HG03442 (cell line): ENCODE measurements at regions not wholly inside any gene's neighbourhood (a gene's known extent, or its start where the extent isn't known, plus 50 kb on each side); places are given as distances from the start of the nearest gene placed in this dataset.

Experiments
- ATAC-seq: cut with Tn5 transposase; IDR thresholded peaks from one replicate; pipeline ENCODE4 v1.9.1; 2021; ENCODE audit warnings: mild to moderate bottlenecking, moderate library complexity; ENCODE audit not compliant: unreplicated experiment

DNA sequence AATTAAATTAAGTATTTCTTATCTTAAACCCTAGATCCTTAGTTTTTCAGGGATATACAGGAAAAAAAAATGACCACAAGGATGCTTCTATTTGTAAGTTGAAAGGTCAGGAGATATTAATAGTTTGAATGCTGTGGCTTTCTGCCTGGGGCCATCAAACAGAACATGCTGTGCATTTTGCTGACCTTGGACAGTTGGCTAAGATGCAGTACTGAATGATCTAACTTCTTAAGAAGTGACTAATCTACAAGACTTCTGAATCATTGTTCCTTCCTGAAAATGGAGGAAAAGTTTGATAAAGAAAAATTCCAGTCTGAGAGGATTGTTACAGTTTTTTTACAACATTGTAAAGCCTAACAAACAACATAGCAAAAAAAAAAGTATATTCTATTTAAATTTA is 237.8 kb upstream of the JADE1 start:
- no peak for ATAC-seq

DNA sequence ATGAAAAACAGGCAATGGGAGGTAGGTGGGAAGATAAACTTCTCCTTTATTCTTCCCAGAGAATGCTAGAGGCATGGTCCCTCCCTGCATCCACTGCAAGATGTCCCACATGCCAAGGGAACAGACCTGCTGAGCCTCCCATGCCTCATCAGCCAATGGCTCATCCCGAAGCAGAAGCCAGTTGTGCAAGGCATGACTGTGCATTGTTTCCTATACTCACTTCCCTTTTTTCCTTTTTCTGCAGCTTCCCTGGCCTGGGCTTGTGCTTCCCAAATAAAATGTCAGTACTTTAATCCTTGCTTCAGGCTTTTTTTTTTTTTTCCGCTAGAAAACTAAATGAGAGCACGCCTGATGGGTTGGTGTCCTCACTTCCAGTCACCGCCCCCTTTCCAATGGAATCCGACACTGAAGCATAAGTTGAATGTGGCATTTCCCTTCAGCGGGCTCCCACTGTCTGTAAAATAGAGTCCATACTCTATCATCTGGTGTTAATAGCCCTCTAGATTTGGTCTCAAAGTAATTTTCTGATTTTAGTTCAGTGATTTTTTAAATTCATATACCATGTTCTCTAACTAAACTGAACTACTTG is 239.0 kb upstream of the JADE1 start:
- ATAC-seq, result no peak

DNA sequence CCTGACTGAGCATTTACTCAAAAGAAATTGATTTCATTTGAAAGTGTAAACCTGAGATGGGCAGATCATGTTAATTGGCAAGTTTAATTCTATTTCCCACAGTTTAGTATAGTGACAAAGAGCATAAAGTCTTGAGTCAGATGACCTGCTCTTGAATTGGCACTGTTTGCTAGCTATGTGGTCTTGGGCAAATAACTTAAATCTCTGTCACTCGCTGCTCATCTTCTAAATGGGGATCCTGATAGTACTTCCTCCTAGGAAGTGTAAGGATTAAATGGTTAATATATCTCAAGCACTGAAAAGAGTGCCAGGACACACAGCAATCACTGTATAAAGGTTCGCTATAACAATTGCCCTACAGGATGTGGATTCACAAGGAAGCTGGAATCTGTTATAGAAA is 242.8 kb upstream of the JADE1 start:
- ATAC-seq, result no peak

DNA sequence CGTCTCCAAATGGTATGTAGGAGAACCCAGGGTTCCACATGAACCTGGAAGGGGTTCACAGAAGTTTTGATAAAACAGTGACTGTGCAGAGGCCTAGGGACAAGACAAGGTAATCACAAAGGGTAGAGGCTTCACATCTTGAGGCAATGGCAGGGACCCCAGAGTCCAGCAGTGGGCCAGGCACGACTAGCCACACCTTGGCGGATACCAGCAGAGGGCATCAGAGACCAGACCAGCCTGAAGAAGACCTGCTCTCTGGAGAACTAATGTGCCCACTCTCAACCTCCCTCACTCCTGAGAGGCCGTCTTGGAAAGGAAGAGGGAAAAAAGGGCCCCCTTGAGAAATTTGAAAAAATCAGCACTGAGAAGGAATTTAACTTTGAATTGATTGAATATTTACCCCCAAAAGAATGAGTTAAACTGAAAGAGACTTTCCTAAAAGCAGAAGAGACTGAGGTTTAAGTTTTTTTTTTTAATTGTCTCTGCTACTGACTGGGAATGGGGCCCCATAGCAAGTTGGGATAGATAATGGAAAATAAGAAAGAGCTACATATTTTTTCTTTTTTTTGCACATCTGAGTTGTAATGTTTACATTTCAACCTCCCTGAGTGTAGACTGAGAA is 243.8 kb upstream of the JADE1 start:
- peak; percentile 57 for ATAC-seq

DNA sequence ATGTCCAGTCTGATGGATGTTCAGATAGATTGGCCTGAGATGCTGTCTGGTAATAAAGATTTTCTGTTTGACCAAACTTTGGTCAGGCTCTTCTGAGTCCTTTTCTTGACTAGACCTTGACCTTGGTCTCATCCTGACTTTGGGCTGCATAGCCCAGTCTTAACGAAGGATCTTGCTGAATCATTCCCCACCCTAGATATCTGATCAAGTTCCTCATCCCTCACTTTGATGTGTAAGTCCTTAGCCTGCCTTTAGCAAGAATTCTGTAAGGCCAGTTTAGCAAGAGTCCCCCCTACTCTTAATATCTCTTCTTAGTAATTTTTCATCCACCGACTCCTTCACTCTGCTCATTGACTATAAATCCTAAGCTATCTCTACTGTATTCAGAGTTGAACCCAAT is 244.4 kb upstream of the JADE1 start:
- ATAC-seq, result no peak

DNA sequence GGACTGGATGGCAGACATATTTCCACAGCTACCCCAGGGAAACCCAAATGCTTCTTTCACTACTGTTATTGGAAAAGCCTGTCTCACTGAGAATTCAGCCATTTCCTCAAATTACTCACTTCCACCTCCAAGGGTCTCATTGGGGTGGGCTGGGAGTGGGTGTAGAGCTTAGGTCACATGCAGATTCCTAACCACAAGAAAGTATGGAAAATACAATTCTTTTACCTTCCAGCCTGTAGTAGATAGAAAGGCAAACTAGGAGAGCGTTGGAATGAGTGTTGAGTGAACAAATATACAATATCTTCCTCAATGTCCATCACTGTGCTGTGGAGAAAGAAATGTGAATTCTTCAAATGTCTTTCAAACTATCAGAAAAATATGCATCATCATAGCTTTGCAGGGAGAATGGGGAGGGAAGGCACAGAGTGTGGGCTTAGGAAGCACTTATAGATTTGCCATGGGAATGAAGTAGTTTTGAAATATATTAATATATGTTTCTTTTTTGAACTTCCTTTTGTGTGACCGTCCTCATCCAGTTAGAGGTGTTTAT is 245.3 kb upstream of the JADE1 start:
- ATAC-seq, result no peak

DNA sequence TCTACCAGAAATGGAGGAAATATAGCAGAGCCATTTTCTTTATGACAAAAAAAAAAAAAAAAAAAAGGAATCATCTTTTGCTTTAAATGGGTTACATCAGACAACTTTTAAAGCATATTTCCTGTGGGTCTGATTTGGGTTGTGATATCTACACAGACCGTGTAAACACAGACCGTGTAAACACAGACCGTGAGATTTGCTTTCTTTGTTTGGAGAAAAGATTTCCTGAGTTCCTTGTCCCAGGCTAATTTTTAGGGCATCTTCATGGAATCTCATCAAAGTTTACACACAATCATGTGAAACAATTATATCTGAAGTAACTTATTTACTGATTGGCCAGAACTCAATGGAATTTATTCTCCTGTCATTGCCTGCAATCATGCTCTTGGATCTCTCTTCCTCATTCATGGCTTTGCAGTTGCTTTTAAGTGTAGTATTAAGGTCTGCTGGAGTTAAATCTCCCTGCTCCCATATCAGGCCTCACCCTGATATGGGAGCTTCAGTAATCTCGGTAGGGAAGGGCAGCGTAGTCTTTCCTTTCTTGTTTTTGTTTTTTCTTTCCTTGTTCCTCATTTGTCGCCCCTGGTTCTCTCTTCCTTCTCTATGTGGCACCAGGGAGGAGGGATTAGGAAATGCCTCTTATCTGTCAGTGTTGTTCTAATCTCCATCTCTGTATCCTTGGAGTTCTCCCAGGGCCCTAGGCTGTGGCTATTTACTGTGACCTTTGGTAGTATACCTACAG is 248.6 kb upstream of the JADE1 start:
- ATAC-seq, result no peak

DNA sequence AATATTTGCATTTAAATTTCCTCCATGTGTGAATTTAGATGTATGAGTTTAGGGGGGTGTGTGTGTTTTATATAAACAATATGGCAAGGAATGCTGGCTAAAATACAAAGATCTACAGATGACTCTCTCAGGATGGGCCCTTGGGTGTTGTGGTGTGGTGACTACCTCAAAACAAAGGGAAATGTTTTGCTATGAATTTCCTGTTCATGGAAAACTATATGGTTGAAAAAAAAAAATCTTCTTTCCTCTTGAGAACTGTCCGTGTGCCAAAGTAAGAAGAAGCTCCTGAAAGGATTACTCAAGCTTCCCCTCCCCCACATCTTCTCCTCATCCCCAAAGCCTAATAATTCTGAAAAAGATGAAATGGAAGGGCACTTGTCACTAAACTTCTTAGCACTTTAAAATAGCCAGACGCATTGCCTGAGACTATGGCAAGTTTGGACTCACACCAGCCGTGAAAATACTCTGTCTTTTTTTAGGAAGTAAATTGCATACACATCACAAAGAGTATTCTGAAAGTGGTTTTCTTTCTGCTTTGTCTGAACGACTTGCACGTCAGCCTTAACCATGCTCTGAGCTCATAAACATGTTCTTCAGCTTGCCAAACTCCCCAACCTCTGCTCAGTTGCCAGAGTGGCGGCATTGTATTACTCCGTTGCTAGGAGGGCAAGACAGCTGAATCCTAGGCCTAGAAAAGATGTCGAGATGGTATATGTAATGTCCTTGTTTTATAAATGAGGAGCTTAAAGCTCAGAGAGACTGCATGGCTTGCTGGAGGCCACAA is 250.4 kb upstream of the JADE1 start:
- ATAC-seq, result no peak

DNA sequence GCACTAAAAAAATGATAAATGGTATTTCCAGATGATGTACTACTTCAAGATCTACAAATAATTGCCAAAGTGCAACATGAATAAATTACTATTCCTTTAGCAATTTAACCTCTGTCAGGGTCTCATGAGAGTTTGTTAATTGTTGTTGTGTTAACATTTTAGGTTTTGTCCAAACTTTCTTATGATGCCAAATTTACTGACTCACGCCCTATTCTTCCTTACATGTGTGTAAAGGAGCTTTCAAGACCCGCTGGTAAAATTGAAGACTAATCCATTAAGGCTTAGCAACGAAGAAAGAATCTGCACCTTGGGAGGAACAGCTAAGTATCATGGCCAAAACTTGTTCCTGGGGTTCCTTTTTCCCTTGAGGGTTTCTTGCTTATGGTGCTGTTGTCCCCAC is 252.7 kb upstream of the JADE1 start:
- no peak for ATAC-seq

DNA sequence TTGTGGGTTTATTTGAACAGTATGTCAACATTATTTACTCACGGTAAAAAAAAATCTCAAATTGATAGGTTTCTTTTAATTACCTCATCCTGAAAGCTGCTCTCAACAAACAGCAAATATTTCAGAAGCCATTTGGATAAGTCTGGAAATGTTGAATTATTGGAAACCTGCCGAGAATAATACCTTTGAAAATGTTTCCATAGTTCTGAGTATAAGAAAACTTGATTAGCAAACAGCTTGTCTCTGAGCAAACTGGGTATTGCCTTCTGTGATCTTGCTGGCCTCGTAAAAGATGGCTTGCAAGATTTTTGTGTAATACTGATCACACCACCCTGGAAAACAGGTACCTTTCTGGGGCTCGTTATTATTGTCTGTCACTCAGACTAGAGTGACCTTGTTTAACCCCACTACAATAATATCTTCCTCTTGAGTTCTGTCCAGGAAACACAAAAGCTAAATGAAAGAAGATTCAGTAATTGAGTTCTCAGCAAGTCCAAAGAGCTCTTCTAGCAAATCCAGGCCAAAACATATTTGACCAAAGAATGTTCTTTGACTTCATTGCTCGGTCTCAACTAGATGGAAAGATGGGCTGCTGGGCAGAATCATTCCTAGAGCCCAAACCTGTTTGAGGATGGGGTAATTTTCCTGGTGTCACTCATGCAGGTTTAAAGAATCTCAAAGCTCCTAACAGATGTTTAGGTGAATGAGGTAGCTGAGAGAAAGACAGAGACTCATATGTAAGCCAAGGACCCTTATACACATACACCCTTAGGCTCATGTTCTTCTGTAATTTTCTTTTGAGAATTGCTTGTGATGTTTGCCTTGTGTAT is 255.6 kb upstream of the JADE1 start:
- ATAC-seq, result no peak

DNA sequence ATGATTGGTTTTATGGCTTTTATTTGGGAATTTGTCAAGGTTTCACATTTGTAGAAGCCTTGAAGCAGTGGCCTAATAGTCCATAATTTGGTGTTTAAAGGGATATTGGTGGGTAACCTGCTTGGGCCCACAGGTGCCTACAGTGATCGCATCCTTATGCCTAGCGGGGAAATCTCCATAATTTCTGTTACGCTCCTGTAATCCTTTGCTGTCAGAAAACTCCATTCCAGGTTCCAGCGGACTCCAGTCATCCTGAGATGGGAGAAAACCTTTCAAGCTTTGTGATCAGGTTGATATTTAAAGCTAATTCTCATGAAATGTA is 257.0 kb upstream of the JADE1 start:
- ATAC-seq, result no peak

DNA sequence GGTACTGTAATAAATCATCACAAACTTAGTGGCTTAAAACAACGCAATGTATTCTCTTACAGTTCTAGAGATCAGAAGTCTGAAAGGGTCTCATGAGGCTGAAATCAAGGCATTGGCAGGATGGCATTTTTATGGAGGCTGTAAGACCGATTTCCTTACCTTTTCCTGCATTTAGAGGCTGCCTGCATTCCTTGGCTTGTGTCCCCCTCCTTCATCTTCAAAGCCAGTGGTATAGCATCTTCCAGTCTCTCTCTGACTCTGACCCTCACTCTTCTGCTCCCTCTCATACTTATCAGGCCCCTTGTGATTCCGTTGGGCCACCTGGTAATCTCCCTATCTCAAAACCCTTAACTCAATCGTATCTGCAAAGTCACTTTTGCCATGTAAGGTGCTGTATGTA is 258.2 kb upstream of the JADE1 start:
- no peak for ATAC-seq

DNA sequence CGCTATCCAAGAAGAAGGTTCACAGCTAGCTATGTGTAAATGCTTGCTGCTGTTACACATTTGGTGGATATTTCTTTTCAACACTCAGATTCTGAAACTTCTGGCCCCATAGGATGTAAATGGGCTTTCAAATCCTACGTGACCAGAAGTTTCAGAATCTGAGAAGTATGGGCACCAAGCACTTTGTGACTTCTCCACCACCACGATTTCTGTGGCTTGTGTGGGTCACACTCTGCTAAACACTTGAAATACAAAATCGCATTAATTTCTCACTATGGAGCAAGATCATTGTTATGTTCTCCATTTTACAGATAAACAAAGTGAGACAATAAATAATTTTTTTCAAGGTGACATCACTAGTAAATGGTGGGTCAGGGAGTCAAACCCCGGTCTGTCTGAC is 259.4 kb upstream of the JADE1 start:
- ATAC-seq, result peak; percentile 52

DNA sequence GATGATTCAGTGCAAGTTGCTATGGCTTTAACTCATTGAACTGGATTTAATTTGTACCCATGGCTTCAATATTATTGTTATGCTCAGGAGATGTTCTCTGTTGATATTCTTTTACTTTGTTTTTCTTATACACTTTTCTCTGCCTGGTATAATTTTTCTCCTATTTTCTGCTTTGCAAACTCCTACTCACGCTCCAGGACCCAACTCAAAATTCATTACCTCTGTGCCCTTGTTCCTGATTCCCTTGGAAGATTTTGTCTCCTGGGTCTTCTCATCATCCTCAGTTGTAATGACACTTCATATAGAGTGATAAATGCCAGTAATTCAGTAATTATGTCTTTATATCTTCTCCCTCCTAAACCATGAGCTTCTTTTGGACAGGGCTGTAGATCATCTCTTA is 259.9 kb upstream of the JADE1 start:
- no peak for ATAC-seq

DNA sequence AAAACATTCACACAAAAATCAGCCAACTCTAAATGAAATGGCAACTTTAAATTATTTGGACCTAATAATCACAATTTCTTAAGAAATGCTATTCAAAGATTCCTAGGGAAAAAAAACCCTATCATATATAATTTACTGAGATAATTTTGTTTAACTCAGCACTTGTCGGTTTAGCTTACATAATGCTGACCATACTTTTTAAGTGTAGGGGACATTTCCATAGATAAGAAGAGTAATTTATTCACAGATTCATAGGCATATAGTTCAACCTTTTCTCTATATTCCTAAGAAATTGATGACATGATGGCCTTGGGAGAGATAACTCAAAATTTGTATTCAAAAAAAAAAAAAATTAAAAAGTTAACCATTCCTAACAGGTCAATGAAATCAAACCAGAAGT is 260.8 kb upstream of the PGRMC2 start:
- no peak for ATAC-seq

DNA sequence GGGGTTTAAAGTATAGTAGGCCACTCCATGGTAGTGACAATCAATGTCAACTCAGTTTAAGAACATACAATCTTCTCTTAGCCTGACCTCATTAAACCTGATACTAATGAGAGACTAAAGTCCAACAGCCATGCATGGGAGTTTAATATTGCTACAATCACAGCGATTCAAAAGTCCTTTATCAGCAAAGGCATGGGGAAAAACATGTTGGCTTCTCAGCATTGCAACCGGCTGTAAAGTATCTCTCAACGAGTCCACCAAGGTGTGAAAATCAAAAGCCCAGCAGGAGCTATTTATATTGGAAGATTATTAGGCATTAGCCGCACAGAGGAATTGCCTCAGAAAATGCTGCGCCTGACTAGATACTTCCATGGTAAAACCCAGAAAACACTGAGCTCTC is 256.7 kb upstream of the PGRMC2 start:
- ATAC-seq, result no peak

DNA sequence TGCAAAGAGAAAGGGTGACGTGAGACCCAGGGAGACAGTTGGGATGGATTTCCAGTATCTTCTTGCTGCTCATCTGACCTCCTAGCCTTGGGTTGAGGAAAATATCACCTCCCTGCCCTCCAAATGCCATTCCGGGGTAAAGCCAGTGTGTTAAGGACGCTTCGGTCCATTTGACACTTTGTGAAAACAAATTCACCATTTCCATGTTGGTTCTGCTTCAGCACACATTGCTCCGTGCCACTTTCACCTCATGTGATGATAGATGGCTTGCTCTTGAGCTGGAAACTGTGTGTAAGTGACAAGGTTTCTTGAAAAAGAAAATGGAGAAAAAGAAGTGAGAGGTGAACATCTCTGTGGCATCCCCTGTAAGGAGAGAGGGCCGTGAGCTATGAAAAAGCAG is 256.1 kb upstream of the PGRMC2 start:
- ATAC-seq, result no peak

DNA sequence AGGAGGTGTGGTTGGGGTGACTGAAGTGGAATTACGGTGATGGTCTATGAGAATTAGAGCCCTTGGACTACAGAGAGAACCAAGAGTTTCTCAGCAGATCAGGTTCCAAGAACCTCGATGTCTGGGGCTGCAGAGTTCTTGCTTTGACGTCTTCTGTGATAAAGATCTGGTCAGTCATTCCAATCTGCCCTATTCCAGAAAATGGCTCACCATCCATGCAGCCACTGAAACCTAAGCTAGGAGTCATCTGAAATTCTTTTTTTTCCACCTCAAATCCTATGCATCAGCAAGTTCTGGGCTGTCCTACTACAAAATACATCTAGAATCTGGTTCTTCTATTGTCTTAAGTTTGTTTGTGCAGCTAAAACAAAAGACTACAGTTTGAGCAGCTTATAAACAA is 254.4 kb upstream of the PGRMC2 start:
- no peak for ATAC-seq

DNA sequence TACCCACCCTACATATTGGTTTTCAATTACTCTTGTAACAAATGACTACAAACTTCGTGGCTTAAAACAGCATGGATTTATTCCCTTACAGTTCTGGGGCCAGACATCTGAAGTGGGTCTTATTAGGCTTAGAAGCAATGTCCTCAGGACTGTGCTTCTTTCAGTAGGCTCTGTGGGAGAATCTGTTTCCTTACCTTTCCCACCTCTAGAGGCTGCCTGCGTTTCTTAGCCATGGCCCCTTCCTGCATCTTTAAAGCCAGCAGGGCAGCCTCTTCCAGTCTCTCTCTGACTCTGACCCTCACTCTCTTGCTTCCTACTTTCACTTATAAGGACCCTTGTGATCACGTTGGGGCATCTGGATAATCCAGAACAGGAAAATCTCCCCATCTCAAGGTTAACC is 252.5 kb upstream of the PGRMC2 start:
- ATAC-seq, result no peak

DNA sequence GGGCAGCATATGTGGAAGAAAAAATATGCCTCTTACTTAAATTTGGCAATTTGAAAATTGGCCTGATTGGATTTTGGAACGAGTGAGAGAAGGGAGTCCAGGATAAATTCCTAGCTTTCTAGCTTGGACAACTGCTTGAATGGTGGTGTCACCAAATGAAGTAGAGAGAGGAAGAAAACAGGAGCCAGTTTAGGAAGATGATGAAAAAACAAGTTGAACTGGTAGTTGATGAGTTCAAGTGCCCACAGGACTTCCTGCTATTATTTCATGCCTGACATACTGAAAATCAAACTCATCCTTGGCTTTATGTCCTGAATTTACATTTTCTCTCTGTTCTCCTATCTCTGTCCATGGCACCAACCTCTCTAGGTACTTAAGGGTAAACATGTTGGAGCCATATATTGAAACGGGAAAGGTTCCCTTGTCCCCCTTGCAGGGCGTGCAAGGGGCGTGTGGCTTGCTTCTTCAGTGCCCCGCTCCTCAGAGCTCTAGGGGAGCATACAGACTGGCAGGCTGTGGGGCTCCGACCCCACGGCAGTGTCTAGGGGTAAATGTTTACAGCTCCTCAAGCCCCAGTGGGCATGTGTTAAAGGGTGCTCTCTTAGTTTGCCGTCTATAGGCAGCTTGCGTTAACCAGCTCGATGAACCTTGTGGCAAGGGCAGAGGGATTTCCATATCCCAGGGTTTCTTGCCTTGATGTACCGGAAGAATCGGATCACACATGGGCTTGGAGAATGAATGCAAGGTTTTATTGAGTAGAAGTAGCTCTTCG is 250.7 kb upstream of the PGRMC2 start:
- ATAC-seq, result no peak
